HepG2 (cell line): ENCODE measurements at regions not wholly inside any gene's neighbourhood (a gene's known extent, or its start where the extent isn't known, plus 50 kb on each side); places are given as distances from the start of the nearest gene placed in this dataset.

Source experiments
- ATAC-seq: fragments of 200-7000 bp; cut with Tn5 transposase; 3 replicates; pipeline ENCODE4 v1.9.1; 2020; ENCODE audit warnings: mild to moderate bottlenecking, moderate library complexity
- BruUV-seq: library from RNA; stranded (reverse); fragments of 400-500 nt; replicated peaks from 2 replicates; lab custom pipeline; 2021; lab: Mats Ljungman, UMichigan
- CTCF ChIA-PET: fragments of 300-600 bp; formaldehyde crosslinking; extraction: SDS; loops from one replicate; lab custom pipeline; 2021; ENCODE audit warnings: low total read pairs, inconsistent platforms, low intra/inter-chr PET ratio; lab: Yijun Ruan, JAX
- POLR2A ChIA-PET: fragments of 350-600 bp; sonication (Branson Sonifier 250); formaldehyde crosslinking; loops from one replicate; lab custom pipeline; 2020; ENCODE audit warnings: antibody characterized with exemption, inconsistent platforms; lab: Yijun Ruan, JAX
- DNase-seq: peaks from one replicate; pipeline ENCODE4 v3.0.0-alpha.2; 2015; ENCODE audit warnings: low spot score
- FAIRE-seq: peaks from 3 replicates; lab custom pipeline; 2011; peaks lifted over from hg19 to GRCh38; lab: Jason Lieb, UNC
- H2AFZ ChIP-seq: one replicate; pipeline ENCODE4 v1.6.1; 2011; ENCODE audit warnings: low read length, inconsistent platforms
- H3K27ac ChIP-seq: fragments of 300-600 bp; 3 replicates; pipeline ENCODE4 v1.8.0; 2011; ENCODE audit warnings: mixed run types, mild to moderate bottlenecking, mixed read lengths, low read length, inconsistent platforms; ENCODE audit not compliant: insufficient read depth; ENCODE audit errors: extremely low read length
- H3K27me3 ChIP-seq, 2 experiments: fragments of 200-600 bp in 1 of 2; 2 replicates in 1 of 2; 3 replicates in 1 of 2; pipeline versions ENCODE4 v1.6.0 to v1.8.0; 2011; ENCODE audit warnings: low read length in 2 of 2, mild to moderate bottlenecking in 2 of 2, moderate library complexity in 2 of 2, inconsistent platforms in 1 of 2; ENCODE audit not compliant: insufficient read depth in 2 of 2, control insufficient read depth in 1 of 2
- H3K36me3 ChIP-seq, 2 experiments: fragments of 200-600 bp in 1 of 2; replicated peaks in 1 of 2; 2 replicates in 1 of 2; 3 replicates in 1 of 2; pipeline versions ENCODE4 v1.5.1 to v1.8.0; 2011; ENCODE audit warnings: low read length in 2 of 2, inconsistent platforms in 1 of 2; ENCODE audit not compliant: insufficient read depth in 2 of 2, control insufficient read depth in 1 of 2
- H3K4me1 ChIP-seq: 2 replicates; pipeline ENCODE4 v1.5.1; 2012; ENCODE audit warnings: low read length, inconsistent platforms; ENCODE audit not compliant: insufficient read depth
- H3K4me2 ChIP-seq: 2 replicates; pipeline ENCODE4 v1.6.0; 2011; ENCODE audit warnings: low read depth, low read length, inconsistent platforms
- H3K4me3 ChIP-seq, 3 experiments: fragments of 200-600 bp in 1 of 3; sonication (generic), shearing (Covaris generic) in 1 of 3; replicated peaks in 1 of 3; 2 replicates each; pipeline ENCODE4 v1.5.1; 2011 to 2016; ENCODE audit warnings: low read length in 3 of 3, inconsistent platforms in 2 of 3, low read depth in 2 of 3, mild to moderate bottlenecking in 2 of 3, control low read depth in 1 of 3, mixed read lengths in 1 of 3; ENCODE audit not compliant: insufficient read depth in 1 of 3
- H3K79me2 ChIP-seq: one replicate; pipeline ENCODE4 v1.6.1; 2011; ENCODE audit warnings: low read length, inconsistent platforms; ENCODE audit not compliant: insufficient read depth
- H3K9ac ChIP-seq: 2 replicates; pipeline ENCODE4 v1.6.0; 2011; ENCODE audit warnings: mild to moderate bottlenecking, low read depth, low read length, inconsistent platforms; ENCODE audit not compliant: insufficient read depth
- H3K9me3 ChIP-seq: 2 replicates; pipeline ENCODE4 v1.5.1; 2012; ENCODE audit warnings: mild to moderate bottlenecking, low read length
- H4K20me1 ChIP-seq: 2 replicates; pipeline ENCODE4 v1.6.0; 2011; ENCODE audit warnings: inconsistent platforms, mild to moderate bottlenecking, low read length, moderate library complexity; ENCODE audit not compliant: insufficient read depth
- AGO1 ChIP-seq: fragments of 200-400 bp; formaldehyde crosslinking; IDR thresholded peaks from 2 replicates; pipeline ENCODE4 v1.6.1; 2017; ENCODE audit warnings: mild to moderate bottlenecking, low read depth, low read length, moderate library complexity; ENCODE audit not compliant: poor library complexity, severe bottlenecking
- CBX1 ChIP-seq: IDR thresholded peaks from one replicate; pipeline ENCODE4 v1.6.1; 2016; ENCODE audit warnings: antibody characterized with exemption, low read depth
- CCAR2 ChIP-seq: fragments of 200-400 bp; formaldehyde crosslinking; optimal IDR thresholded peaks from 2 replicates; pipeline ENCODE3; 2018; ENCODE audit warnings: low read depth, mild to moderate bottlenecking, low read length, moderate library complexity
- FLYWCH1 ChIP-seq: sonication (generic); formaldehyde crosslinking; IDR thresholded peaks from 2 replicates; pipeline ENCODE4 v1.8.1; 2023; ENCODE audit warnings: mild to moderate bottlenecking, missing genetic modification reagents
- KLF13 ChIP-seq: sonication (generic); formaldehyde crosslinking; IDR thresholded peaks from 2 replicates; pipeline ENCODE4 v1.4.0; 2020; ENCODE audit warnings: mild to moderate bottlenecking, missing genetic modification reagents
- KLF16 ChIP-seq, 2 experiments: sonication (generic) in 1 of 2; formaldehyde crosslinking in 1 of 2; IDR thresholded peaks; 2 replicates each; pipeline versions ENCODE4 v1.6.1 to v1.8.0; 2016 to 2023; ENCODE audit warnings: missing genetic modification reagents in 2 of 2, missing compliant biosample characterization in 1 of 2
- MED8 ChIP-seq: sonication (generic); formaldehyde crosslinking; IDR thresholded peaks from 2 replicates; pipeline ENCODE4 v1.8.1; 2023; ENCODE audit warnings: mild to moderate bottlenecking, missing genetic modification reagents; ENCODE audit not compliant: insufficient replicate concordance
- MXD4 ChIP-seq: IDR thresholded peaks from 2 replicates; pipeline ENCODE4 v1.6.1; 2016; ENCODE audit warnings: mild to moderate bottlenecking, missing biosample characterization, missing genetic modification reagents
- MZF1 ChIP-seq: sonication (generic); formaldehyde crosslinking; IDR thresholded peaks from 2 replicates; pipeline ENCODE4 v1.8.1; 2023; ENCODE audit warnings: mild to moderate bottlenecking, missing genetic modification reagents, borderline replicate concordance
- NR2F2 ChIP-seq: IDR thresholded peaks from 2 replicates; pipeline ENCODE4 v1.6.1; 2012; ENCODE audit warnings: low read depth, inconsistent platforms, borderline replicate concordance
- PCBP1 ChIP-seq: fragments of 200-400 bp; formaldehyde crosslinking; IDR thresholded peaks from 2 replicates; pipeline ENCODE4 v1.6.1; 2017; ENCODE audit warnings: mild to moderate bottlenecking, low read depth, low read length, borderline replicate concordance
- U2AF1 ChIP-seq: fragments of 200-400 bp; formaldehyde crosslinking; optimal IDR thresholded peaks from 2 replicates; pipeline ENCODE3; 2017; ENCODE audit warnings: mild to moderate bottlenecking, low read depth, low read length
- ZNF121 ChIP-seq: sonication (generic); formaldehyde crosslinking; IDR thresholded peaks from 2 replicates; pipeline ENCODE4 v1.5.0; 2020; ENCODE audit warnings: mild to moderate bottlenecking, missing genetic modification reagents
- ZNF552 ChIP-seq: sonication (generic); formaldehyde crosslinking; IDR thresholded peaks from 2 replicates; pipeline ENCODE4 v1.9.0; 2022; ENCODE audit warnings: missing genetic modification reagents, mild to moderate bottlenecking, borderline replicate concordance
- ZNF589 ChIP-seq: sonication (generic); formaldehyde crosslinking; conservative IDR thresholded peaks from 2 replicates; pipeline ENCODE4 v1.8.0; 2022; ENCODE audit warnings: mild to moderate bottlenecking, moderate library complexity, missing genetic modification reagents
- ZNF841 ChIP-seq: sonication (generic); formaldehyde crosslinking; IDR thresholded peaks from 2 replicates; pipeline ENCODE4 v1.8.1; 2023; ENCODE audit warnings: missing genetic modification reagents, borderline replicate concordance
- WGBS: methylation state at CpG from one replicate; pipeline ENCODE4 v1.1.6; 2017; ENCODE audit warnings: low lambda C conversion rate; 5-methylcytosine and 5-hydroxymethylcytosine counted together
- in situ Hi-C: cut with HindIII; loops from 2 replicates; pipeline ENCODE4 v1.10.0; 2017; ENCODE audit warnings: low pct_unique_long_range_greater_than_20kb; ENCODE audit not compliant: extremely low pct_ligation_motif_present
- intact Hi-C: fragments of 100-400 bp; cut with micrococcal nuclease; formaldehyde crosslinking; loops from one replicate; pipeline ENCODE4 v1.10.0; 2022; ENCODE audit not compliant: unreplicated experiment
- TF ChIP-seq, protein P1 (sequence below): sonication (generic); formaldehyde crosslinking; IDR thresholded peaks from 2 replicates; pipeline ENCODE4 v1.5.0; 2020; ENCODE audit warnings: missing genetic modification reagents
- TF ChIP-seq, protein P2 (sequence below): sonication (generic); formaldehyde crosslinking; IDR thresholded peaks from 2 replicates; pipeline ENCODE4 v1.8.1; 2023; ENCODE audit warnings: mild to moderate bottlenecking, moderate library complexity, missing genetic modification reagents
- TF ChIP-seq, protein P3 (sequence below): sonication (generic); formaldehyde crosslinking; IDR thresholded peaks from 2 replicates; pipeline ENCODE4 v1.4.0; 2020; ENCODE audit warnings: mild to moderate bottlenecking, missing genetic modification reagents, borderline replicate concordance

DNA sequence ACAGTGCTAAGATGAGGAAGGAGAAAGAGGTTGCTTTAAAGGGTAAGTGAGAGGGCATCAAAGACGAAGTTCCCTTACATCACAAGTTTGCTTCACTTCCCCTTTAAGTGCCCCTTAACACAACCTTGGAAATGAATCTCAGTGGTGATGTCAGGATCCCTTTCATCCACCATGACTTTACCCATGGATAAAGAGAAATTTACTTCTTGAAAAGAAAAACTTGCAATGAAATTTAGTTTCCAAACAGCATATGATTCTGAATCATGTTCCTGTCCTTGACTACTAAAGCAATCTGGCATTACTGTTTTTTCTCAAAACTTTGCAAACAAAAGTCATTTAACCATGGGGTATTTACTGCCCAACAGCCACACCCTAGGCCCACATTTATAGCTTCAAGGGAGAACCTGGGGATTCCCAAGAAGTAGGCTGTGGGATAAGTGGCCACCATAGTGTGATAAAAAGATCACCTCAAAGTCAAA lies 135.9 kb downstream of the ITGB8 start:
- FAIRE-seq (no peak), ATAC-seq (no peak), DNase-seq (no peak)
- Histone ChIP-seq H3K4me1 (no peaks in the 10 kb centered on the region), H3K4me3 (no peak overlapping the region), H4K20me1 (no peaks in the 10 kb centered on the region), H3K9ac (no peak overlapping the region), H3K36me3 (no peaks in the 10 kb centered on the region), H2AFZ (no peak overlapping the region), H3K27ac (no peak overlapping the region), H3K9me3 (no peaks in the 10 kb centered on the region), H3K4me2 (no peak overlapping the region), H3K27me3 (no peaks in the 10 kb centered on the region), H3K79me2 (no peaks in the 10 kb centered on the region)
- WGBS: 0% methylated on average over 1 of the region's 1 CpG
- intact Hi-C loops: no loop called here
- ChIA-PET CTCF (no interaction called here), POLR2A (no interaction called here)
- TF ChIP-seq ZNF589 (CRISPR knock-in tag) (no peak), KLF13 (CRISPR knock-in tag) (no peak), ZNF841 (CRISPR knock-in tag) (no peak), MXD4 (CRISPR knock-in tag) (no peak), MED8 (no peak), ZNF552 (CRISPR knock-in tag) (no peak), U2AF1 (no peak), CCAR2 (no peak), AGO1 (no peak), ZNF121 (CRISPR knock-in tag) (no peak), KLF16 (CRISPR knock-in tag; IDR thresholded peaks at IDR 0.05) (no peak), MZF1 (CRISPR knock-in tag) (no peak), NR2F2 (no peak), CBX1 (no peak), FLYWCH1 (no peak), PCBP1 (no peak)
- TF ChIP-seq, protein P1, sequence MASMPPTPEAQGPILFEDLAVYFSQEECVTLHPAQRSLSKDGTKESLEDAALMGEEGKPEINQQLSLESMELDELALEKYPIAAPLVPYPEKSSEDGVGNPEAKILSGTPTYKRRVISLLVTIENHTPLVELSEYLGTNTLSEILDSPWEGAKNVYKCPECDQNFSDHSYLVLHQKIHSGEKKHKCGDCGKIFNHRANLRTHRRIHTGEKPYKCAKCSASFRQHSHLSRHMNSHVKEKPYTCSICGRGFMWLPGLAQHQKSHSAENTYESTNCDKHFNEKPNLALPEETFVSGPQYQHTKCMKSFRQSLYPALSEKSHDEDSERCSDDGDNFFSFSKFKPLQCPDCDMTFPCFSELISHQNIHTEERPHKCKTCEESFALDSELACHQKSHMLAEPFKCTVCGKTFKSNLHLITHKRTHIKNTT (CRISPR knock-in tag): no peak
- TF ChIP-seq, protein P2, sequence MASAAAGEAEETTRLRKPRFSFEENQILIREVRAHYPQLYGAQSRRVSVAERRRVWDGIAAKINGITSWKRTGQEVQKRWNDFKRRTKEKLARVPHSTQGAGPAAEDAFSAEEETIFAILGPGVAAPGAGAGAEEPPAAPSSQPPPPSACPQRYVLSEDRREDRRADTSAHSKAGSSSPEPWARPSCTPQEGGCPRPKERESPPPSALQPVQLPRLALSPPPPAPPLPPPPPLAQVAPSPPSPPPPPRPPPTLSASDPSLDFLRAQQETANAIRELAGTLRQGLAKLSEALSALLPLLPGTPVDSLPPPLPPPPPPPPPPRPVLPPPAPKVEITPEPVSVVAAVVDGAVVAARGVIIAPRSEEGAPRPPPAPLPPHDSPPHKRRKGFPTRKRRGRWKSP (CRISPR knock-in tag): no peak
- TF ChIP-seq, protein P3, sequence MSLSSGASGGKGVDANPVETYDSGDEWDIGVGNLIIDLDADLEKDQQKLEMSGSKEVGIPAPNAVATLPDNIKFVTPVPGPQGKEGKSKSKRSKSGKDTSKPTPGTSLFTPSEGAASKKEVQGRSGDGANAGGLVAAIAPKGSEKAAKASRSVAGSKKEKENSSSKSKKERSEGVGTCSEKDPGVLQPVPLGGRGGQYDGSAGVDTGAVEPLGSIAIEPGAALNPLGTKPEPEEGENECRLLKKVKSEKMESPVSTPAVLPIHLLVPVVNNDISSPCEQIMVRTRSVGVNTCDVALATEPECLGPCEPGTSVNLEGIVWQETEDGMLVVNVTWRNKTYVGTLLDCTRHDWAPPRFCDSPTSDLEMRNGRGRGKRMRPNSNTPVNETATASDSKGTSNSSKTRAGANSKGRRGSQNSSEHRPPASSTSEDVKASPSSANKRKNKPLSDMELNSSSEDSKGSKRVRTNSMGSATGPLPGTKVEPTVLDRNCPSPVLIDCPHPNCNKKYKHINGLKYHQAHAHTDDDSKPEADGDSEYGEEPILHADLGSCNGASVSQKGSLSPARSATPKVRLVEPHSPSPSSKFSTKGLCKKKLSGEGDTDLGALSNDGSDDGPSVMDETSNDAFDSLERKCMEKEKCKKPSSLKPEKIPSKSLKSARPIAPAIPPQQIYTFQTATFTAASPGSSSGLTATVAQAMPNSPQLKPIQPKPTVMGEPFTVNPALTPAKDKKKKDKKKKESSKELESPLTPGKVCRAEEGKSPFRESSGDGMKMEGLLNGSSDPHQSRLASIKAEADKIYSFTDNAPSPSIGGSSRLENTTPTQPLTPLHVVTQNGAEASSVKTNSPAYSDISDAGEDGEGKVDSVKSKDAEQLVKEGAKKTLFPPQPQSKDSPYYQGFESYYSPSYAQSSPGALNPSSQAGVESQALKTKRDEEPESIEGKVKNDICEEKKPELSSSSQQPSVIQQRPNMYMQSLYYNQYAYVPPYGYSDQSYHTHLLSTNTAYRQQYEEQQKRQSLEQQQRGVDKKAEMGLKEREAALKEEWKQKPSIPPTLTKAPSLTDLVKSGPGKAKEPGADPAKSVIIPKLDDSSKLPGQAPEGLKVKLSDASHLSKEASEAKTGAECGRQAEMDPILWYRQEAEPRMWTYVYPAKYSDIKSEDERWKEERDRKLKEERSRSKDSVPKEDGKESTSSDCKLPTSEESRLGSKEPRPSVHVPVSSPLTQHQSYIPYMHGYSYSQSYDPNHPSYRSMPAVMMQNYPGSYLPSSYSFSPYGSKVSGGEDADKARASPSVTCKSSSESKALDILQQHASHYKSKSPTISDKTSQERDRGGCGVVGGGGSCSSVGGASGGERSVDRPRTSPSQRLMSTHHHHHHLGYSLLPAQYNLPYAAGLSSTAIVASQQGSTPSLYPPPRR (CRISPR knock-in tag): no peak
- in situ Hi-C loops: no loop called here
- BruUV-seq: no TSS peak
